Activated T-helper 9 cell treated with anti-CD3 and anti-CD28 coated beads, Interleukin-2, amount 50 U/mL, for 16 hours (primary cell): ENCODE measurements at regions not wholly inside any gene's neighbourhood (a gene's known extent, or its start where the extent isn't known, plus 50 kb on each side); places are given as distances from the start of the nearest gene placed in this dataset.

Experiments
- DNase-seq: peaks from one replicate; pipeline ENCODE4 v3.0.0-alpha.2; 2020; ENCODE audit warnings: low read depth

DNA sequence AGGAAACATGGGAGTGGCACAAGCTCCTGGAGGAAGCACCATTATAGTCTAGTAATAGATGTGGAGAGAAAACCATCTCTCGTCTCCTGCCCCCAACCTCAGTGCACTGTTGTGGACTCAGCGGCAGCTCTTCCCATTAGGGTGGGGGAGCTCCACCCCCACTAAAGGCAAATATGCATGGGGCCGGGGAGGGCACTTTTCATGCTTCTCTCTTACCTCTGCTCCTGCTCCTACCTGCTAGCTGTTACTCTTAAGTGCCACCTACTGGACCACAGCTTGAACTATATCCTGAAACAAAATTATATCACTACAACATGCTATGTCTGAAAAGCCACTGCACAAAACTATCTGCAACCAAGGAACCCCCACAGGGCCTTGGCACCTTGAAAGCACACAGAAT is 112.6 kb upstream of the DACH1 start:
- no peak for DNase-seq

- no peak for DNase-seq
Measured at GRCh38 chr13:71977028-71977427, 110.0 kb upstream of the DACH1 start.

DNA sequence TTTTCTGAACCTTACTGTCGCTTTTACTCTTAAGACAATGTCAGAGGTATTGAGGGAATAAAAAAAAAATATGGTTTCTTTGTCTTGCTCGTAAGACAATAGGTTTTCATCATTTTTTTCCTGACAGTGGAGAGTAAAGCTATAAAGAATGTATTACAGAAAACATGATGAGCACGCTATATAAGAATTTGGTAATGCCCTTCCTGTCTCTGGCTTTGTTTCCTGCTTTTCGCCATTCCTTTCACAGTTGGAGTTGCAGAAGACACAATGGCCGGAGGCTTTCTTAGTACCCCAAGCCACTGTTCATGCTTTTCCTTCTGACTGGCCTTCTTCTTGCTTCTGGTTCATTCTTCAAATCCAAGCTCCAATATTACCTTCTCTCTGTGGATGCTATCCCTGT is 101.0 kb upstream of the DACH1 start:
- no peak for DNase-seq

- no peak for DNase-seq
Measured at GRCh38 chr13:71964491-71965100, 97.6 kb upstream of the DACH1 start.

DNA sequence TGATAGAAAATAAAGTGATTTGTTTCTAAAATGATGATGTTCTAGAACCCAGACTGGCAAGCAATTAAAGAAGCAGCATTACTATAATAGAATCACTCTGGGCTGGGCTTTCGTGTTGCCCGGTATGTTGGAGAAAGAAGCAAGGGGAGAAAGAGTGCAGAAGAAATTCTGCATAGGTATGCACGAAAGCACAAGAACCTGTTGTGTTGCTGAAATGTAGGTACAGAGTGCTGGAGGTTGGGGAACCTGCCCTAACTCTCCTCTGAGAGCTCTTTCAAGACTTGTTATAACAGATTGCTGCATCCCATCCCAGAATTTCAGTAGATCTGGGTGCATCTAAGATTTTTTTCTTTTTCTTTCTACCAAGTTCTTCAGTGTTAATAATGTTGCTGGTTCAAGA is 95.7 kb upstream of the DACH1 start:
- no peak for DNase-seq

- no peak for DNase-seq
Measured at GRCh38 chr13:71962126-71962525, 95.1 kb upstream of the DACH1 start.

DNA sequence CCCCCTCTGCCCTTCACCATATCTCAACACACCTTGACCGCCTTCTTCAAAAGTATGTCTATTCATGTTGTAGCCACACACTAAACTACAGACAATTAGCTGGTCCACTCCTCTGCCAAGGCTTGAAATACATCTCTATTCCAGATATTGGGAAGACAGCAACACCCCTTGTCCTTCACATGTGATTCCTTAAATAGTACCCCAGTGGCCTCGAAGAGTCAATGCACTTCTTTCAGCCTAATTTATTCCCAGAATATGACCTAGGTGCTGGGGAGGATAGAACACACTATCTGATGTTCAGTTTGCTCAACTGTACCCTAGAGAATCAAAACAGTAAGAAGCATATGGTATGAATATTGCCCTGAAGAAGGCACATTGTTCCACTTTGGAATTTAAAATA is 82.4 kb upstream of the DACH1 start:
- no peak for DNase-seq

GRCh38 chr13:71939186-71939585 is 72.2 kb upstream of the DACH1 start:
- DNase-seq, result no peak

GRCh38 chr13:71935166-71935840 is 68.3 kb upstream of the DACH1 start:
- no peak for DNase-seq

DNA sequence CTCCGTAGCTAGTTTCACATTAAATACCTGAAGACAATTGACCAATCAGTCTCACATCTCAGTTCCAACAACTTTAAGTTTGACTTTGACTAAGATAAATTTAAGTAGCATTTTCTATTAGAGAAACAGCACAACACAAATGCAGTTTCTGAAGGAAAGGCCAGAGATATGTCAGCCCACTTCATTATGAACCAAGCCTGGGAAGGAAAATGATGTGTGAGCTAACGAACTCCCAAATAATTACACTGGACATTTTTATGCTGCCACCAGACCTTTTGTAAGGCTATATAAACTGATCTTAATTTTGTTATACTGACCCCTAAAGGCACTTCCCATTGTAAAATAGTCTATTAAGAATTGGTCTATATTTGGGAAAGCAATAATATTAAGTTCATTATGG is 57.9 kb upstream of the DACH1 start:
- no peak for DNase-seq

DNA sequence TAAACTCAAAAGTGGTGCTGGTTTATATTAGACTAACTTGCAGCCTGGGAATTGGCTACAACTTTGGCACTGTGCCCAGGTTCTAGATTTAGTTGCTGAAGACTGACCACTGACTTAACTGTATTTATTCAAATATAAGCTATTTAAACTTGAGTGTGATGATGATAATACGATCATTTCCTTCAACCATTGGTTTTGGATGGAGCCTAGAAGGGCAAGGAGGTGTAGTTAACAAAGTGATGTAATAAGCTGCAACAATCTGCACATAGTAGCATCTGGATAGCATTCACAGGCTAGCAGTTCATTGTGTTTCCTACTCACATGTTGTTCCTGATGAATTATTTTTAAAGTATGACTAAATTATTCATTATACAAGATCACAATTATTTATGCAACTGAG is 55.2 kb upstream of the DACH1 start:
- DNase-seq, result no peak
